ENCODE measurements at regions not wholly inside any gene's neighbourhood (a gene's known extent, or its start where the extent isn't known, plus 50 kb on each side); places are given as distances from the start of the nearest gene placed in this dataset.
"Not testable (repeated sequence)": the region's sequence is repeated elsewhere in the genome, so short reads cannot be mapped to it uniquely, and the experiment has no call there.

- no peak for DNase-seq (ENCODE audit: low spot score)
Observed at GRCh38 chr13:88235441-88235840, 564.3 kb downstream of the SLITRK5 start.

GRCh38 chr13:88246239-88246638 lies 575.1 kb downstream of the SLITRK5 start:
- DNase-seq (ENCODE audit: low spot score), result no peak

- DNase-seq (ENCODE audit: low spot score), result no peak
Observed at GRCh38 chr13:88248393-88248792, 577.2 kb downstream of the SLITRK5 start.

- DNase-seq (ENCODE audit: low spot score), result no peak
Observed at GRCh38 chr13:88257706-88258105, 586.5 kb downstream of the SLITRK5 start.

GRCh38 chr13:88263808-88264207 lies 592.6 kb downstream of the SLITRK5 start:
- no peak for DNase-seq (ENCODE audit: low spot score)

GRCh38 chr13:88281841-88282240 lies 610.7 kb downstream of the SLITRK5 start:
- no peak for DNase-seq (ENCODE audit: low spot score)

- DNase-seq (ENCODE audit: low spot score), result no peak
Observed at GRCh38 chr13:88285329-88285728, 614.2 kb downstream of the SLITRK5 start.

GRCh38 chr13:88288326-88288725 lies 617.2 kb downstream of the SLITRK5 start:
- no peak for DNase-seq (ENCODE audit: low spot score)

- DNase-seq (ENCODE audit: low spot score), result not testable (repeated sequence)
Observed at GRCh38 chr13:88291731-88292130, 620.6 kb downstream of the SLITRK5 start.

- no peak for DNase-seq (ENCODE audit: low spot score)
Observed at GRCh38 chr13:88294368-88294767, 623.2 kb downstream of the SLITRK5 start.

- DNase-seq (ENCODE audit: low spot score), result no peak
Observed at GRCh38 chr13:88303157-88303556, 632.0 kb downstream of the SLITRK5 start.

GRCh38 chr13:88303605-88304004 lies 632.4 kb downstream of the SLITRK5 start:
- DNase-seq (ENCODE audit: low spot score), result no peak

- DNase-seq (ENCODE audit: low spot score), result no peak
Observed at GRCh38 chr13:88314496-88314895, 643.3 kb downstream of the SLITRK5 start.

GRCh38 chr13:88329066-88329465 lies 657.9 kb downstream of the SLITRK5 start:
- no peak for DNase-seq (ENCODE audit: low spot score)

- DNase-seq (ENCODE audit: low spot score), result no peak
Observed at GRCh38 chr13:88339271-88339741, 668.1 kb downstream of the SLITRK5 start.

GRCh38 chr13:88345171-88345847 lies 674.1 kb downstream of the SLITRK5 start:
- no peak for DNase-seq (ENCODE audit: low spot score)

- DNase-seq (ENCODE audit: low spot score), result no peak
Observed at GRCh38 chr13:88360761-88361160, 689.6 kb downstream of the SLITRK5 start.

GRCh38 chr13:88369866-88370265 lies 698.7 kb downstream of the SLITRK5 start:
- no peak for DNase-seq (ENCODE audit: low spot score)

- no peak for DNase-seq (ENCODE audit: low spot score)
Observed at GRCh38 chr13:88376760-88377388, 705.7 kb downstream of the SLITRK5 start.

- DNase-seq (ENCODE audit: low spot score), result no peak
Observed at GRCh38 chr13:88377852-88378251, 706.7 kb downstream of the SLITRK5 start.

- DNase-seq (ENCODE audit: low spot score), result no peak
Observed at GRCh38 chr13:88384542-88384941, 713.4 kb downstream of the SLITRK5 start.

GRCh38 chr13:88395804-88396203 lies 724.6 kb downstream of the SLITRK5 start:
- no peak for DNase-seq (ENCODE audit: low spot score)

- no peak for DNase-seq (ENCODE audit: low spot score)
Observed at GRCh38 chr13:88411696-88412095, 740.5 kb downstream of the SLITRK5 start.

- DNase-seq (ENCODE audit: low spot score), result no peak
Observed at GRCh38 chr13:88417801-88418200, 746.6 kb downstream of the SLITRK5 start.

All from mucosa of gallbladder (tissue), 1 donor.